CD8-positive, alpha-beta memory T cell (primary cell): ENCODE measurements at regions not wholly inside any gene's neighbourhood (a gene's known extent, or its start where the extent isn't known, plus 50 kb on each side); places are given as distances from the start of the nearest gene placed in this dataset.
"Not testable (repeated sequence)": the region's sequence is repeated elsewhere in the genome, so short reads cannot be mapped to it uniquely, and the experiment has no call there.

Experiments used
- CTCF ChIA-PET: fragments of 350-600 bp; sonication (Branson Sonifier 250); formaldehyde crosslinking; loops from one replicate; lab custom pipeline; 2021; ENCODE audit warnings: antibody characterized with exemption; lab: Charles Lee
- POLR2A ChIA-PET: fragments of 350-600 bp; sonication (Branson Sonifier 250); formaldehyde crosslinking; loops from one replicate; lab custom pipeline; 2021; ENCODE audit warnings: antibody characterized with exemption; lab: Charles Lee
- DNase-seq, 5 donors: peaks; one replicate each; pipeline versions ENCODE4 v3.0.0 to v3.0.0-alpha.2; 2020 to 2022; ENCODE audit warnings: mixed read lengths in 1 of 5
- H3K27ac ChIP-seq: one replicate; pipeline ENCODE4 v1.7.0; 2013; ENCODE audit warnings: low read depth, mild to moderate bottlenecking, low read length, moderate library complexity
- H3K27me3 ChIP-seq: 2 replicates; pipeline ENCODE4 v1.7.0; 2013; ENCODE audit warnings: low read length, mild to moderate bottlenecking; ENCODE audit not compliant: insufficient read depth, poor library complexity, severe bottlenecking
- H3K36me3 ChIP-seq: 2 replicates; pipeline ENCODE4 v1.7.0; 2013; ENCODE audit warnings: mild to moderate bottlenecking, low read length, moderate library complexity; ENCODE audit not compliant: insufficient read depth
- H3K4me1 ChIP-seq: 2 replicates; pipeline ENCODE4 v1.7.0; 2013; ENCODE audit warnings: mild to moderate bottlenecking, low read length, moderate library complexity; ENCODE audit not compliant: insufficient read depth
- H3K4me3 ChIP-seq: 2 replicates; pipeline ENCODE4 v1.7.0; 2013; ENCODE audit warnings: mild to moderate bottlenecking, low read length
- H3K9me3 ChIP-seq: 2 replicates; pipeline ENCODE4 v1.7.0; 2013; ENCODE audit warnings: mild to moderate bottlenecking, low read length
- H3K27ac Mint-ChIP-seq, 8 donors: one replicate each; pipeline ENCODE4 v1.8.0; 2020 to 2021; ENCODE audit warnings: mixed read lengths in 8 of 8, mild to moderate bottlenecking in 6 of 8, inconsistent platforms in 3 of 8, moderate library complexity in 3 of 8
- H3K27me3 Mint-ChIP-seq, 2 donors: one replicate each; pipeline ENCODE4 v1.8.0; 2020 to 2021; ENCODE audit warnings: mixed read lengths in 2 of 2, mild to moderate bottlenecking in 1 of 2, moderate library complexity in 1 of 2
- H3K36me3 Mint-ChIP-seq, 3 donors: one replicate each; pipeline ENCODE4 v1.8.0; 2020 to 2021; ENCODE audit warnings: mixed read lengths in 3 of 3, inconsistent platforms in 1 of 3, mild to moderate bottlenecking in 1 of 3
- H3K4me1 Mint-ChIP-seq, 3 donors: one replicate each; pipeline ENCODE4 v1.8.0; 2020 to 2021; ENCODE audit warnings: mixed read lengths in 3 of 3, inconsistent platforms in 1 of 3, mild to moderate bottlenecking in 1 of 3
- H3K4me3 Mint-ChIP-seq, 7 donors: one replicate each; pipeline ENCODE4 v1.8.0; 2020 to 2021; ENCODE audit warnings: mixed read lengths in 7 of 7, mild to moderate bottlenecking in 6 of 7, moderate library complexity in 4 of 7, inconsistent platforms in 2 of 7
- H3K9me3 Mint-ChIP-seq, 5 donors: one replicate each; pipeline ENCODE4 v1.8.0; 2020 to 2022; ENCODE audit warnings: mixed read lengths in 5 of 5, mild to moderate bottlenecking in 3 of 5, moderate library complexity in 2 of 5, inconsistent platforms in 1 of 5

GRCh38 chr16:77488652-77489051 is 53.8 kb upstream of the ADAMTS18 start:
- Histone ChIP-seq H3K4me3 (no peak overlapping the region), H3K4me1 (no peaks in the 10 kb centered on the region), H3K27ac (no peak overlapping the region), H3K36me3 (no peaks in the 10 kb centered on the region), H3K9me3 (no peaks in the 10 kb centered on the region), H3K27me3 (no peaks in the 10 kb centered on the region)
- POLR2A ChIA-PET = no interaction called here
- Mint-ChIP-seq H3K36me3 (no peaks in the 10 kb centered on the region), H3K27me3 (peaks cover 2 to 12% of the 10 kb centered on the region in 2 donors), H3K4me1 (no peaks in the 10 kb centered on the region), H3K4me3 (no peak overlapping the region), H3K27ac (no peak overlapping the region), H3K9me3 (peaks cover 3 to 9% (median 4%) of the 10 kb centered on the region in 5 donors)
- CTCF ChIA-PET = no interaction called here
- no peak for DNase-seq

GRCh38 chr16:77491091-77491490 is 56.3 kb upstream of the ADAMTS18 start:
- H3K4me1 Mint-ChIP-seq = no peaks in the 10 kb centered on the region
- H3K27me3 Mint-ChIP-seq = peaks cover 0 to 2% of the 10 kb centered on the region in 2 donors
- Histone ChIP-seq H3K4me3 (no peak overlapping the region), H3K27ac (no peak overlapping the region), H3K9me3 (no peaks in the 10 kb centered on the region), H3K4me1 (no peaks in the 10 kb centered on the region), H3K27me3 (no peaks in the 10 kb centered on the region), H3K36me3 (no peaks in the 10 kb centered on the region)
- H3K27ac Mint-ChIP-seq = no peak overlapping the region
- DNase-seq = no peak
- ChIA-PET POLR2A (no interaction called here), CTCF (no interaction called here)
- H3K36me3 Mint-ChIP-seq = no peaks in the 10 kb centered on the region
- H3K4me3 Mint-ChIP-seq = no peak overlapping the region
- H3K9me3 Mint-ChIP-seq = peaks cover 2 to 8% (median 4%) of the 10 kb centered on the region in 5 donors

- Histone ChIP-seq H3K9me3 (no peaks in the 10 kb centered on the region), H3K4me3 (no peak overlapping the region), H3K27me3 (no peaks in the 10 kb centered on the region), H3K4me1 (no peaks in the 10 kb centered on the region), H3K27ac (no peak overlapping the region), H3K36me3 (no peaks in the 10 kb centered on the region)
- ChIA-PET CTCF (no interaction called here), POLR2A (no interaction called here)
- no peak for DNase-seq
- Mint-ChIP-seq H3K4me1 (no peaks in the 10 kb centered on the region), H3K9me3 (peaks cover 0 to 3% (median 0%) of the 10 kb centered on the region in 5 donors), H3K27me3 (no peaks in the 10 kb centered on the region), H3K27ac (no peak overlapping the region), H3K36me3 (no peaks in the 10 kb centered on the region), H3K4me3 (no peak overlapping the region)
These were observed 62.1 kb upstream of the ADAMTS18 start for GRCh38 chr16:77496934-77497333.

- Histone ChIP-seq H3K36me3 (no peaks in the 10 kb centered on the region), H3K4me3 (no peak overlapping the region), H3K27me3 (no peaks in the 10 kb centered on the region), H3K4me1 (no peaks in the 10 kb centered on the region), H3K27ac (no peak overlapping the region), H3K9me3 (no peaks in the 10 kb centered on the region)
- Mint-ChIP-seq H3K4me1 (no peaks in the 10 kb centered on the region), H3K27me3 (no peaks in the 10 kb centered on the region), H3K4me3 (no peak overlapping the region), H3K9me3 (peaks cover 0 to 3% (median 0%) of the 10 kb centered on the region in 5 donors), H3K27ac (no peak overlapping the region), H3K36me3 (no peaks in the 10 kb centered on the region)
- no peak for DNase-seq
- POLR2A ChIA-PET = no interaction called here
- CTCF ChIA-PET = no interaction called here
These were observed 64.8 kb upstream of the ADAMTS18 start for GRCh38 chr16:77499373-77500285.

GRCh38 chr16:77500286-77500598 is 65.4 kb upstream of the ADAMTS18 start:
- ChIA-PET POLR2A (no interaction called here), CTCF (no interaction called here)
- H3K27ac Mint-ChIP-seq = no peak overlapping the region
- no peaks in the 10 kb centered on the region for H3K4me1 Mint-ChIP-seq
- H3K4me3 ChIP-seq = no peak overlapping the region
- H3K36me3 ChIP-seq = no peaks in the 10 kb centered on the region
- no peaks in the 10 kb centered on the region for H3K27me3 ChIP-seq
- peaks cover 0 to 3% (median 0%) of the 10 kb centered on the region in 5 donors for H3K9me3 Mint-ChIP-seq
- no peaks in the 10 kb centered on the region for H3K36me3 Mint-ChIP-seq
- H3K4me1 ChIP-seq = no peaks in the 10 kb centered on the region
- no peak overlapping the region for H3K27ac ChIP-seq
- H3K9me3 ChIP-seq = no peaks in the 10 kb centered on the region
- H3K27me3 Mint-ChIP-seq = no peaks in the 10 kb centered on the region
- no peak for DNase-seq
- no peak overlapping the region for H3K4me3 Mint-ChIP-seq

GRCh38 chr16:77500934-77501664 is 66.3 kb upstream of the ADAMTS18 start:
- H3K4me3 ChIP-seq = no peak overlapping the region
- Mint-ChIP-seq H3K9me3 (peaks cover 0 to 3% (median 0%) of the 10 kb centered on the region in 5 donors), H3K4me1 (no peaks in the 10 kb centered on the region), H3K27me3 (no peaks in the 10 kb centered on the region), H3K27ac (no peak overlapping the region), H3K36me3 (no peaks in the 10 kb centered on the region), H3K4me3 (no peak overlapping the region)
- ChIA-PET CTCF (no interaction called here), POLR2A (no interaction called here)
- no peaks in the 10 kb centered on the region for H3K9me3 ChIP-seq
- H3K27ac ChIP-seq = no peak overlapping the region
- H3K27me3 ChIP-seq = no peaks in the 10 kb centered on the region
- no peak for DNase-seq
- H3K4me1 ChIP-seq = no peaks in the 10 kb centered on the region
- H3K36me3 ChIP-seq = no peaks in the 10 kb centered on the region

GRCh38 chr16:77502448-77502847 is 67.6 kb upstream of the ADAMTS18 start:
- peaks cover 0 to 3% (median 0%) of the 10 kb centered on the region in 5 donors for H3K9me3 Mint-ChIP-seq
- no peak for DNase-seq
- no peaks in the 10 kb centered on the region for H3K27me3 Mint-ChIP-seq
- no peak overlapping the region for H3K4me3 Mint-ChIP-seq
- Histone ChIP-seq H3K27me3 (no peaks in the 10 kb centered on the region), H3K4me1 (no peaks in the 10 kb centered on the region), H3K36me3 (no peaks in the 10 kb centered on the region), H3K4me3 (no peak overlapping the region), H3K27ac (no peak overlapping the region), H3K9me3 (no peaks in the 10 kb centered on the region)
- CTCF ChIA-PET = no interaction called here
- H3K36me3 Mint-ChIP-seq = no peaks in the 10 kb centered on the region
- POLR2A ChIA-PET = no interaction called here
- no peak overlapping the region for H3K27ac Mint-ChIP-seq
- no peaks in the 10 kb centered on the region for H3K4me1 Mint-ChIP-seq

- H3K4me1 Mint-ChIP-seq, POLR2A ChIA-PET, H3K4me1 ChIP-seq, H3K9me3 ChIP-seq, DNase-seq, H3K4me3 Mint-ChIP-seq, H3K9me3 Mint-ChIP-seq, H3K4me3 ChIP-seq, H3K27me3 ChIP-seq, H3K27me3 Mint-ChIP-seq, CTCF ChIA-PET, H3K27ac Mint-ChIP-seq, H3K36me3 ChIP-seq, H3K36me3 Mint-ChIP-seq, H3K27ac ChIP-seq: not testable (repeated sequence)
These were observed 71.7 kb upstream of the ADAMTS18 start for GRCh38 chr16:77506492-77506891.
